ENCODE measurements at regions not wholly inside any gene's neighbourhood (a gene's known extent, or its start where the extent isn't known, plus 50 kb on each side); places are given as distances from the start of the nearest gene placed in this dataset.
A peak's percentile ranks its signal among the peaks of the same experiment; 100 is the strongest.

DNA sequence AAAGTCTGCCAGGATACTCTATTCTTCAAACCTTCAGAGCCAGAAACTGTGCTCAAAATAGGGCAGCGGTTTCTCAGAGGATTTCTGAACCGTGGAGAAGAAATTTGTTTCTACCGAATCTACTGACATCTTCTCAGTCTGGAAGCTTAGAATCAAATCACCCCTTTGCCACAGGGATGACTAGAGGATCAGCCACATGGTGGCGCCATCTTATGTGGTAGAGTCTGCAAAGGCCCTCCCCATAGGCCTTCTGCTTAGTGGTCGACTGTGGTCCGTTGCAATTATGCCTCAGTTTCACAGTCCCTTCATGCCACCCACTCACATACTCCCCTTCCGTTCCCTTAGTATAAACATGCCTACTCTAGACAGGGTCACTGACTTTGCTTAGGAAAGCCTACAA, 680.7 kb upstream of the SPANXN1 start:
- CTCF ChIA-PET, result no interaction called here
- no peak for TF ChIP-seq TEAD4 (IDR thresholded peaks at IDR 0.05; ENCODE audit: borderline replicate concordance, insufficient read depth)
- TF ChIP-seq FOSL2 (IDR thresholded peaks at IDR 0.05; ENCODE audit: borderline replicate concordance, low read depth), result no peak
- TF ChIP-seq, protein P1, sequence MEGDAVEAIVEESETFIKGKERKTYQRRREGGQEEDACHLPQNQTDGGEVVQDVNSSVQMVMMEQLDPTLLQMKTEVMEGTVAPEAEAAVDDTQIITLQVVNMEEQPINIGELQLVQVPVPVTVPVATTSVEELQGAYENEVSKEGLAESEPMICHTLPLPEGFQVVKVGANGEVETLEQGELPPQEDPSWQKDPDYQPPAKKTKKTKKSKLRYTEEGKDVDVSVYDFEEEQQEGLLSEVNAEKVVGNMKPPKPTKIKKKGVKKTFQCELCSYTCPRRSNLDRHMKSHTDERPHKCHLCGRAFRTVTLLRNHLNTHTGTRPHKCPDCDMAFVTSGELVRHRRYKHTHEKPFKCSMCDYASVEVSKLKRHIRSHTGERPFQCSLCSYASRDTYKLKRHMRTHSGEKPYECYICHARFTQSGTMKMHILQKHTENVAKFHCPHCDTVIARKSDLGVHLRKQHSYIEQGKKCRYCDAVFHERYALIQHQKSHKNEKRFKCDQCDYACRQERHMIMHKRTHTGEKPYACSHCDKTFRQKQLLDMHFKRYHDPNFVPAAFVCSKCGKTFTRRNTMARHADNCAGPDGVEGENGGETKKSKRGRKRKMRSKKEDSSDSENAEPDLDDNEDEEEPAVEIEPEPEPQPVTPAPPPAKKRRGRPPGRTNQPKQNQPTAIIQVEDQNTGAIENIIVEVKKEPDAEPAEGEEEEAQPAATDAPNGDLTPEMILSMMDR (IDR thresholded peaks at IDR 0.05), result peak; percentile 37; the same call in 1 of the 2 replicates
- no peak for TF ChIP-seq RCOR1 (IDR thresholded peaks at IDR 0.05; ENCODE audit: low read length)
- TF ChIP-seq RXRA (IDR thresholded peaks at IDR 0.05; ENCODE audit: borderline replicate concordance, low read depth), result no peak
- Histone ChIP-seq H3K36me3 (replicated peaks in 1 of 2; ENCODE audit: control insufficient read depth in 1 of 2, insufficient read depth in 2 of 2, low read length in 1 of 2) (no peaks in the 10 kb centered on the region), H3K4me1 (ENCODE audit: control insufficient read depth in 1 of 2, insufficient read depth in 2 of 2, low read depth in 1 of 2, low read length in 1 of 2) (no peaks in the 10 kb centered on the region), H3K9me2 (no peaks in the 10 kb centered on the region), H2AFZ (ENCODE audit: low read depth) (no peak overlapping the region), H3K79me2 (ENCODE audit: insufficient read depth) (no peaks in the 10 kb centered on the region), H3F3A (replicated peaks; ENCODE audit: insufficient read depth) (no peaks in the 10 kb centered on the region), H4K20me1 (ENCODE audit: insufficient read depth) (no peaks in the 10 kb centered on the region), H3K9me3 (no peaks in the 10 kb centered on the region), H3K27ac (ENCODE audit: low read depth in 2 of 2, low read length in 1 of 2) (no peak overlapping the region), H3K4me2 (no peak overlapping the region), H3K4me3 (ENCODE audit: low read depth in 2 of 2, low read length in 1 of 2) (no peak overlapping the region), H3K27me3 (ENCODE audit: insufficient read depth) (no peaks in the 10 kb centered on the region), H3K9ac (no peak overlapping the region)
- WGBS (ENCODE audit: low lambda C conversion rate), result 1% methylated on average over 7 of the region's 7 CpGs
- POLR2A ChIA-PET, result no interaction called here
- no peak for DNase-seq

DNA sequence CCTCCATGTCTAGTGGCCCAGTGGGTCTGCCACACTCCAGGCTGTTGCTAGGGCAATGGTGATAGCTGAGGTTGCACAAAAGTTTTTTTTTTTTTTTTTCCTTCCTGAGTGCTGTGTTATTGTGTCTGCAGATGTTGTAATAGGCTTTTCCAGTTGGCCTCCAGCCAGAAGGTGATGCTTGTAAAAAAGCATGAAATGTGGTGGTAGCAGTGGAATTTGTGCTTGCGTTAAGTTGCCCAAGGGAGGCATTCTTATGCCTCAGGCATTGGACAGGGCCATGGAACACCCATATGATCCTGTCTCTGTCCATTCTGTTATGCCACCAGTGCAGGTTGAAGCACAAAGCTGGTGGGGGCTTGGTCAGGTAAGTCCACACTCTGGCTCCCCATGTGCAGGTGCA, 660.5 kb upstream of the SPANXN1 start:
- Histone ChIP-seq H3K4me3 (ENCODE audit: low read depth in 2 of 2, low read length in 1 of 2) (no peak overlapping the region), H4K20me1 (ENCODE audit: insufficient read depth) (no peaks in the 10 kb centered on the region), H3K4me1 (ENCODE audit: control insufficient read depth in 1 of 2, insufficient read depth in 2 of 2, low read depth in 1 of 2, low read length in 1 of 2) (no peaks in the 10 kb centered on the region), H3K27ac (ENCODE audit: low read depth in 2 of 2, low read length in 1 of 2) (no peak overlapping the region), H3K9me3 (no peaks in the 10 kb centered on the region), H3K4me2 (no peak overlapping the region), H3F3A (replicated peaks; ENCODE audit: insufficient read depth) (no peaks in the 10 kb centered on the region), H3K79me2 (ENCODE audit: insufficient read depth) (no peaks in the 10 kb centered on the region), H3K36me3 (replicated peaks in 1 of 2; ENCODE audit: control insufficient read depth in 1 of 2, insufficient read depth in 2 of 2, low read length in 1 of 2) (no peaks in the 10 kb centered on the region), H3K9ac (no peak overlapping the region), H2AFZ (ENCODE audit: low read depth) (no peak overlapping the region), H3K27me3 (ENCODE audit: insufficient read depth) (no peaks in the 10 kb centered on the region), H3K9me2 (no peaks in the 10 kb centered on the region)
- ChIA-PET CTCF (no interaction called here), POLR2A (no interaction called here)
- DNase-seq, result no peak
- 0% methylated on average over 1 of the region's 1 CpG for WGBS (ENCODE audit: low lambda C conversion rate)
- TF ChIP-seq YY1 (IDR thresholded peaks at IDR 0.05; ENCODE audit: low read depth) (no peak), NRF1 (IDR thresholded peaks at IDR 0.05; ENCODE audit: low read depth, low read length) (no peak), TAF1 (IDR thresholded peaks at IDR 0.05; ENCODE audit: borderline replicate concordance, low read depth, low read length) (no peak), NFIC (IDR thresholded peaks at IDR 0.05; ENCODE audit: borderline replicate concordance) (no peak), MXI1 (IDR thresholded peaks at IDR 0.05; ENCODE audit: low read depth, low read length) (no peak), POLR2AphosphoS5 (IDR thresholded peaks at IDR 0.05; ENCODE audit: low read depth, low read length) (no peak), FOXJ3 (CRISPR knock-in tag; IDR thresholded peaks at IDR 0.05) (no peak), SMC3 (IDR thresholded peaks at IDR 0.05; ENCODE audit: low read depth, low read length) (no peak), RFX5 (IDR thresholded peaks at IDR 0.05; ENCODE audit: low read length) (no peak), MEF2A (IDR thresholded peaks at IDR 0.05; ENCODE audit: borderline replicate concordance, low read depth) (no peak)
- TF ChIP-seq, protein P2, sequence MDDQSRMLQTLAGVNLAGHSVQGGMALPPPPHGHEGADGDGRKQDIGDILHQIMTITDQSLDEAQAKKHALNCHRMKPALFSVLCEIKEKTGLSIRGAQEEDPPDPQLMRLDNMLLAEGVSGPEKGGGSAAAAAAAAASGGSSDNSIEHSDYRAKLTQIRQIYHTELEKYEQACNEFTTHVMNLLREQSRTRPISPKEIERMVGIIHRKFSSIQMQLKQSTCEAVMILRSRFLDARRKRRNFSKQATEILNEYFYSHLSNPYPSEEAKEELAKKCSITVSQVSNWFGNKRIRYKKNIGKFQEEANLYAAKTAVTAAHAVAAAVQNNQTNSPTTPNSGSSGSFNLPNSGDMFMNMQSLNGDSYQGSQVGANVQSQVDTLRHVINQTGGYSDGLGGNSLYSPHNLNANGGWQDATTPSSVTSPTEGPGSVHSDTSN (IDR thresholded peaks at IDR 0.05), result no peak
- TF ChIP-seq, protein P1 (IDR thresholded peaks at IDR 0.05), result no peak
- TF ChIP-seq, protein P3, sequence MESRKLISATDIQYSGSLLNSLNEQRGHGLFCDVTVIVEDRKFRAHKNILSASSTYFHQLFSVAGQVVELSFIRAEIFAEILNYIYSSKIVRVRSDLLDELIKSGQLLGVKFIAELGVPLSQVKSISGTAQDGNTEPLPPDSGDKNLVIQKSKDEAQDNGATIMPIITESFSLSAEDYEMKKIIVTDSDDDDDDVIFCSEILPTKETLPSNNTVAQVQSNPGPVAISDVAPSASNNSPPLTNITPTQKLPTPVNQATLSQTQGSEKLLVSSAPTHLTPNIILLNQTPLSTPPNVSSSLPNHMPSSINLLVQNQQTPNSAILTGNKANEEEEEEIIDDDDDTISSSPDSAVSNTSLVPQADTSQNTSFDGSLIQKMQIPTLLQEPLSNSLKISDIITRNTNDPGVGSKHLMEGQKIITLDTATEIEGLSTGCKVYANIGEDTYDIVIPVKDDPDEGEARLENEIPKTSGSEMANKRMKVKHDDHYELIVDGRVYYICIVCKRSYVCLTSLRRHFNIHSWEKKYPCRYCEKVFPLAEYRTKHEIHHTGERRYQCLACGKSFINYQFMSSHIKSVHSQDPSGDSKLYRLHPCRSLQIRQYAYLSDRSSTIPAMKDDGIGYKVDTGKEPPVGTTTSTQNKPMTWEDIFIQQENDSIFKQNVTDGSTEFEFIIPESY (IDR thresholded peaks at IDR 0.05; ENCODE audit: borderline replicate concordance, low read depth), result no peak
- TF ChIP-seq, protein P4, sequence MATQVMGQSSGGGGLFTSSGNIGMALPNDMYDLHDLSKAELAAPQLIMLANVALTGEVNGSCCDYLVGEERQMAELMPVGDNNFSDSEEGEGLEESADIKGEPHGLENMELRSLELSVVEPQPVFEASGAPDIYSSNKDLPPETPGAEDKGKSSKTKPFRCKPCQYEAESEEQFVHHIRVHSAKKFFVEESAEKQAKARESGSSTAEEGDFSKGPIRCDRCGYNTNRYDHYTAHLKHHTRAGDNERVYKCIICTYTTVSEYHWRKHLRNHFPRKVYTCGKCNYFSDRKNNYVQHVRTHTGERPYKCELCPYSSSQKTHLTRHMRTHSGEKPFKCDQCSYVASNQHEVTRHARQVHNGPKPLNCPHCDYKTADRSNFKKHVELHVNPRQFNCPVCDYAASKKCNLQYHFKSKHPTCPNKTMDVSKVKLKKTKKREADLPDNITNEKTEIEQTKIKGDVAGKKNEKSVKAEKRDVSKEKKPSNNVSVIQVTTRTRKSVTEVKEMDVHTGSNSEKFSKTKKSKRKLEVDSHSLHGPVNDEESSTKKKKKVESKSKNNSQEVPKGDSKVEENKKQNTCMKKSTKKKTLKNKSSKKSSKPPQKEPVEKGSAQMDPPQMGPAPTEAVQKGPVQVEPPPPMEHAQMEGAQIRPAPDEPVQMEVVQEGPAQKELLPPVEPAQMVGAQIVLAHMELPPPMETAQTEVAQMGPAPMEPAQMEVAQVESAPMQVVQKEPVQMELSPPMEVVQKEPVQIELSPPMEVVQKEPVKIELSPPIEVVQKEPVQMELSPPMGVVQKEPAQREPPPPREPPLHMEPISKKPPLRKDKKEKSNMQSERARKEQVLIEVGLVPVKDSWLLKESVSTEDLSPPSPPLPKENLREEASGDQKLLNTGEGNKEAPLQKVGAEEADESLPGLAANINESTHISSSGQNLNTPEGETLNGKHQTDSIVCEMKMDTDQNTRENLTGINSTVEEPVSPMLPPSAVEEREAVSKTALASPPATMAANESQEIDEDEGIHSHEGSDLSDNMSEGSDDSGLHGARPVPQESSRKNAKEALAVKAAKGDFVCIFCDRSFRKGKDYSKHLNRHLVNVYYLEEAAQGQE (IDR thresholded peaks at IDR 0.05; ENCODE audit: low read depth, low read length), result no peak

Measured in SK-N-SH (cell line).